HG03135 (cell line): ENCODE measurements at regions not wholly inside any gene's neighbourhood (a gene's known extent, or its start where the extent isn't known, plus 50 kb on each side); places are given as distances from the start of the nearest gene placed in this dataset.
"Not testable (repeated sequence)": the region's sequence is repeated elsewhere in the genome, so short reads cannot be mapped to it uniquely, and the experiment has no call there.

ENCODE experiments used
- ATAC-seq: cut with Tn5 transposase; IDR thresholded peaks from one replicate; pipeline ENCODE4 v1.9.1; 2021; ENCODE audit warnings: mild to moderate bottlenecking, moderate library complexity; ENCODE audit not compliant: unreplicated experiment

GRCh38 chr6:27547157-27548075 lies 74.5 kb upstream of the ZNF184 start:
- no peak for ATAC-seq

GRCh38 chr6:27546522-27546921 lies 73.6 kb upstream of the ZNF184 start:
- ATAC-seq: no peak

GRCh38 chr6:27545271-27546046 lies 72.6 kb upstream of the ZNF184 start:
- ATAC-seq: no peak

GRCh38 chr6:27544612-27545260 lies 71.8 kb upstream of the ZNF184 start:
- ATAC-seq: no peak

GRCh38 chr6:27544135-27544534 lies 71.2 kb upstream of the ZNF184 start:
- ATAC-seq: not testable (repeated sequence)

- no peak for ATAC-seq
Measured at GRCh38 chr6:27542485-27542884, 69.6 kb upstream of the ZNF184 start.

- no peak for ATAC-seq
Measured at GRCh38 chr6:27541933-27542297, 69.0 kb upstream of the ZNF184 start.

- ATAC-seq: no peak
Measured at GRCh38 chr6:27541212-27541932, 68.5 kb upstream of the ZNF184 start.

- ATAC-seq: no peak
Measured at GRCh38 chr6:27539551-27539950, 66.6 kb upstream of the ZNF184 start.

- no peak for ATAC-seq
Measured at GRCh38 chr6:27532820-27533538, 60.1 kb upstream of the ZNF184 start.

GRCh38 chr6:27531772-27532459 lies 59.0 kb upstream of the ZNF184 start:
- no peak for ATAC-seq

- ATAC-seq: not testable (repeated sequence)
Measured at GRCh38 chr6:27529796-27530195, 56.9 kb upstream of the ZNF184 start.

- no peak for ATAC-seq
Measured at GRCh38 chr6:27528714-27529113, 55.8 kb upstream of the ZNF184 start.
